ENCODE measurements at regions not wholly inside any gene's neighbourhood (a gene's known extent, or its start where the extent isn't known, plus 50 kb on each side); places are given as distances from the start of the nearest gene placed in this dataset.
A peak's percentile ranks its signal among the peaks of the same experiment; 100 is the strongest.

DNA sequence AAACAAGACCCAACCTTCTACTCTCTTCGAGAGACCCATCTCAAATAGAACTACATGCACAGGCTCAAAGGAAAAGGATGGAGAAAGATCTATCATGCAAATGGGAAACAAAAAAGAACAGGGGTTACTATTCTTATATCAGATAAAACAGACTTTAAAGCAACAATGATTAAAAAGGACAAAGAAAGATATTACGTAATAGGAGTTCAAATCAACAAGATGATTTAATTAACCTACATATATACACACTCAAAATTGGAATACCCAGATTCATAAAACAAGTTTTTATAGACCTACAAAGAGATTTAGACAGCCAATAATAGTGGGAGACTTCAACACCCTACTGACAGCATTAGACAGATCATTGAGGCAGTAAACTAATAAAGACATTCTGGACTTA, 536.6 kb upstream of the RAG2 start:
- H3K4me2 ChIP-seq, result no peak overlapping the region
- H3K4me3 ChIP-seq, result no peak overlapping the region
- no peak overlapping the region for H3K27ac ChIP-seq
- TF ChIP-seq Cebpa-rat (IDR thresholded peaks at IDR 0.05), result no peak
- H3K36me3 ChIP-seq, result no peaks in the 10 kb centered on the region
- no peaks in the 10 kb centered on the region for H4K20me1 ChIP-seq
- H3K9ac ChIP-seq, result no peak overlapping the region
- H3K4me1 ChIP-seq, result no peaks in the 10 kb centered on the region
- H3K27me3 ChIP-seq, result no peaks in the 10 kb centered on the region
- peaks cover 0 to 16% (median 6%) of the 10 kb centered on the region in 11 experiments; a peak in 8 of 22 replicates for H3K9me3 ChIP-seq (replicated peaks in 1 of 11)

DNA sequence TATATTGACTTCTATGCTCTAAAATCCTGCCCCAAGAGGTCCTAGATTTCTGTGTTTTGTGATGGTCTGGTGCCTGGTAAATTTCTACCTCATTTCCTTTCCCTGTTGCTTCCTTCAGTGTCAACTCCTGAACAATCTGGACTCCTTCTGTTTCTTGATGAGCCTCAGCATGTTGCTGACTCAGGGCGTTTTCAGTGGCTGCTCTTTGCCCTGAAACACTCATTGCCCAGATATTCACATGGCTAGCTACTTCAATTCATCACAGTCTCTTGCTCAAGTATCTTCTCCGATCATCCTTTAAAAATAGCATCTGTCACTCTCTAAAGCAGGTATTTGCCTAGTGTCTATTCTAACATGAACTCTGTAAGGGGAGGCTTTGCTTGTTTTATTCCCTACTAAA, 526.3 kb upstream of the RAG2 start:
- TF ChIP-seq Cebpa-rat (IDR thresholded peaks at IDR 0.05), result no peak
- Histone ChIP-seq H3K4me1 (no peaks in the 10 kb centered on the region), H3K9me3 (replicated peaks in 1 of 11) (0 out of 22 replicates have a peak, but pooled peaks cover 0 to 5% (median 0%) of the 10 kb centered on the region in 11 experiments)

DNA sequence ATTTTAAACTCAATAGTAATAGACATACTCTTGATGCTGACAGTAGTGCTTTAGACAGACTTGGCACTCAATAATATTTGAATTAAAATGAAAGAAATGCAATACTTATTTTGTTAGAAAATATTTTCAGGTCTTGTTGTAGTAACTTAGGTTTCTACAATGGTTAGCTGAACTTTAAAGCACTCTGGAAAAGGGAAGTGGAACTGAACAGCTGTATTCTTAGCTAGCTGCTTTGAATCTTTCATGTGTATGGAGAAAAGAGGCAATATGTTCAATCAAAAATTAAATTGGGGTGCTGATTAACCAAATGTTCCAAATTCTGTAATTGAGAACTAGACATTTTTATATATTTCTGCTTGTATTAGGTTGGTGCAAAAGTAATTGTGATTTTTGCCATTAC, 517.9 kb upstream of the RAG2 start:
- Histone ChIP-seq H3K9me3 (replicated peaks in 1 of 11) (no peaks in the 10 kb centered on the region), H3K4me3 (no peak overlapping the region), H3K4me2 (no peak overlapping the region), H3K36me3 (no peaks in the 10 kb centered on the region), H4K20me1 (no peaks in the 10 kb centered on the region), H3K4me1 (peaks cover 0 to 6% (median 0%) of the 10 kb centered on the region in 10 experiments; a peak in 2 of 20 replicates), H3K9ac (no peak overlapping the region), H3K27me3 (no peaks in the 10 kb centered on the region), H3K27ac (no peak overlapping the region)
- no peak for TF ChIP-seq Cebpa-rat (IDR thresholded peaks at IDR 0.05)

More for the DNA sequence above, 526.3 kb upstream of the RAG2 start:
- no peaks in the 10 kb centered on the region for H3K27me3 ChIP-seq
- H3K9ac ChIP-seq, result no peak overlapping the region
- no peak overlapping the region for H3K4me2 ChIP-seq
- no peaks in the 10 kb centered on the region for H3K36me3 ChIP-seq
- no peak overlapping the region for H3K4me3 ChIP-seq
- no peak overlapping the region for H3K27ac ChIP-seq
- no peaks in the 10 kb centered on the region for H4K20me1 ChIP-seq

DNA sequence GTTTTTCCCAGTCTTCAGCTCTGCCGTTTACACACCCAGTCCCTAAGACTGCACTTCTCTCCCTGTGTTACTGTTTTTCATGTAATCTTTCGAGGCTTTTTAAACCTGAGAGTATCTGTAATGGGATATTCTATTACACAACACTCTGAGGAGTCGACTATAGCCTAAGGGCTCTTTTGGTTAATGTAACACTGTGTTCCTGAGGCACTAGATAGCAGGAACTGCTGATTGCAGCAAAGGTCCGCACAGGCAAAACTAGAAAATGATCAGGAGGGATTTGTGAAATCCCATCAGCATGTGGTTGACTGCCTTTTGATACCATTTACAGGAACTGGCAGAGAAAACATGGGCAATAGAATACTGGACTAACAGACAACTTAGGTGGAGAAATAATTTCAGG, 512.3 kb upstream of the RAG2 start:
- H3K27ac ChIP-seq, result no peak overlapping the region
- H3K4me3 ChIP-seq, result no peak overlapping the region
- peaks cover 0 to 15% (median 0%) of the 10 kb centered on the region in 10 experiments; a peak in 6 of 20 replicates for H3K4me1 ChIP-seq
- no peaks in the 10 kb centered on the region for H4K20me1 ChIP-seq
- no peak overlapping the region for H3K9ac ChIP-seq
- H3K4me2 ChIP-seq, result no peak overlapping the region
- H3K9me3 ChIP-seq (replicated peaks in 1 of 11), result no peaks in the 10 kb centered on the region
- TF ChIP-seq Cebpa-rat (IDR thresholded peaks at IDR 0.05), result no peak
- H3K36me3 ChIP-seq, result no peaks in the 10 kb centered on the region
- no peaks in the 10 kb centered on the region for H3K27me3 ChIP-seq

DNA sequence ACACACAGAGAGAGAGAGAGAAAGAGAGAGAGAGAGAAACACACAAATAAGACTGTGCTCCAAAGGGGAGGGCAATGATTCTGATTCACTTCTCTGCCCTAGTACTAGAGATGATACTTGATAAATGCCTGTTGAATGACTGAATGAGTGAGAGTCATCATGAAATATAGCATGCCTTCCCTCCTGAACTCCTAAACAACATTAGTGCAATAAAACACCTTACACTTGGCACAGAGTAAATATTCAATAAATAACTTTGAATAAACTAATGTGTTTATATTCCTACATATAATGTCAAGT, 511.2 kb upstream of the RAG2 start:
- no peak overlapping the region for H3K9ac ChIP-seq
- peak overlapping the region in 2 of 11 experiments; percentile 26 to 39; a peak in 3 of 22 replicates for H3K4me2 ChIP-seq
- no peak for TF ChIP-seq Cebpa-rat (IDR thresholded peaks at IDR 0.05)
- no peaks in the 10 kb centered on the region for H4K20me1 ChIP-seq
- 0 out of 22 replicates have a peak overlapping the region, but pooled peaks of 1 of the 11 experiments have one; percentile 26 for H3K27ac ChIP-seq
- H3K4me1 ChIP-seq, result peaks cover 0 to 14% (median 0%) of the 10 kb centered on the region in 10 experiments; a peak in 6 of 20 replicates
- no peaks in the 10 kb centered on the region for H3K36me3 ChIP-seq
- no peaks in the 10 kb centered on the region for H3K27me3 ChIP-seq
- H3K4me3 ChIP-seq, result no peak overlapping the region
- no peaks in the 10 kb centered on the region for H3K9me3 ChIP-seq (replicated peaks in 1 of 11)

DNA sequence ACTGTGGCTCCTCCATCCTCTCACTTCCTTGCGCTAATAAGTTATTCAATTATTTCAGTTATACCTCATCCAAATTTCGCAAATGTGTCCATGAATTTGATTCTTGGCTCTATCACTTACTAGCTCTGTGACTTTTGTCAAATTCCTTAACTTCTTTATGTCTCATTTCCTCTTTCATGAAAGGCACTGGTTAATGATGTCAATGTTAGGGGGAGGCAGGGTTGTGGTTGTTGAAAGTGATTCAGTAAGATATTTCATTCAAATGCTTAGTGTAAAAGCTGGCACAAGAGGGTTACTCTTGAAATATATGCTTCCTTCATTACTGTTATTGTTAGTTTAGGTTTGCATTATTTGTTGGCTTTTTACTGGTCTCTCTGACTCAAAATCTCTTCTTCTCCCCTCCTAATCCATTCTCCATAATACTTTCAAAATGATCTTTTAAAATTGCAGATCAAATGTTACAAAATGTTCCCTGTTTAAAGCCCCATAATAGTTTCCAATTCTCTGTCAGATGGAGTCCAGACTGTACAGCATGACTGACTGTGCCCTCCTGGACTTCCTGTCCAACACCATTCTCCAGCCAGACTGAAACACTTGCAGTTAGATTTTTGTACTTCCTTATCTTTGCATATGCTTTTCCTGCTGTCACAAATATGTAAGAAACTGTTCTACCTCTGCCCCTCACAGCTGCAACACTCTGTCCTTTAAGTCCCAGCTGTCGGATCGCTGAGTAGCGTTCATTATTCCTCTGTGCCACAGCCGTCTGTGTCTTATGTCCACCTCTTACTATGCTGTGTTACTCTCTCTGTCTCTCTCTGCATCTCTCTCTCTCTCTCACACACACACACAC, 510.6 kb upstream of the RAG2 start:
- Histone ChIP-seq H3K4me3 (no peak overlapping the region), H3K4me2 (peak overlapping the region in 2 of 11 experiments; percentile 26 to 39; a peak in 3 of 22 replicates), H3K4me1 (peaks cover 0 to 14% (median 0%) of the 10 kb centered on the region in 10 experiments; a peak in 6 of 20 replicates), H3K9me3 (replicated peaks in 1 of 11) (no peaks in the 10 kb centered on the region), H3K27ac (0 out of 22 replicates have a peak overlapping the region, but pooled peaks of 1 of the 11 experiments have one; percentile 26), H3K36me3 (no peaks in the 10 kb centered on the region), H3K27me3 (no peaks in the 10 kb centered on the region), H4K20me1 (no peaks in the 10 kb centered on the region), H3K9ac (no peak overlapping the region)
- no peak for TF ChIP-seq Cebpa-rat (IDR thresholded peaks at IDR 0.05)

DNA sequence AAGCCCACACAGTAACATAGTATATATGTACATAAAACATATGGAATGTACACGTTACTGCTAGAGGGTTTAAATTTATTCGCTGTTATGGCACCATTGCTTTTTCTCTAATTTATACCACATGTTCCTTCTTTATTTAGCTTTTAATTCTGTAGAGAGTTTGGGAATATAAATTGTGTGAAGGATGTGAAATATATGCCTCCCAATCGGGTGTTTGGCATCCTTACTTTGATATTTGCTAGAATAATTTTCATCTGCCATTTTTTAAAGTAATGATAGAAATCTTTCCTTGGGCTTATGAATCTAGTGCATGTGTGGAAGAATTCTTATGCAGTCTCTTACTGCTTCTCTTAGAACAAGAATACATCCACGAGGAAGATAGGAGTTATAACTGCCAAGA, 509.8 kb upstream of the RAG2 start:
- no peaks in the 10 kb centered on the region for H4K20me1 ChIP-seq
- H3K27ac ChIP-seq, result no peak overlapping the region
- H3K4me1 ChIP-seq, result peaks cover 0 to 14% (median 0%) of the 10 kb centered on the region in 10 experiments; a peak in 6 of 20 replicates
- no peak for TF ChIP-seq Cebpa-rat (IDR thresholded peaks at IDR 0.05)
- no peaks in the 10 kb centered on the region for H3K27me3 ChIP-seq
- no peak overlapping the region for H3K9ac ChIP-seq
- peak overlapping the region in 1 of 11 experiments; percentile 39; a peak in 1 of 22 replicates for H3K4me2 ChIP-seq
- no peak overlapping the region for H3K4me3 ChIP-seq
- H3K36me3 ChIP-seq, result no peaks in the 10 kb centered on the region
- H3K9me3 ChIP-seq (replicated peaks in 1 of 11), result no peaks in the 10 kb centered on the region

DNA sequence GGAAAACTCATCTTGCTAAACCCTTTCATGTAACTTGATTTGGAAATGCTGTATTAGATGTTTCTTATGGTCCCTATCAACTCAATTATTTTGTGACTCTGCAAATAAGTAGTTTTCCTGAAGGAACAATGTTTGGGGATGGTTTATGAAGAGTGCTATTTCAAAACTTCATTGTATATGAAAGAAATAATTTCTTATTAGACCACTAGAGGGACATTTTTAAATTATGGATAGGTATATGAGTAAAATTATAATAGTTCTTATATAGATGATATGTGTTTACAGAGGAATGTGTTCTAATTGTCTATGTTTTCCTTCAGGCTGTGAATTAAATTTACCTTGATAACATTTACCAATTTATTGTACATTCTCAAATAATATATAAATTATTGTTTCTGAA, 509.4 kb upstream of the RAG2 start:
- no peak overlapping the region for H3K4me2 ChIP-seq
- no peak overlapping the region for H3K4me3 ChIP-seq
- H4K20me1 ChIP-seq, result no peaks in the 10 kb centered on the region
- H3K27me3 ChIP-seq, result no peaks in the 10 kb centered on the region
- H3K4me1 ChIP-seq, result peaks cover 0 to 14% (median 0%) of the 10 kb centered on the region in 10 experiments; a peak in 6 of 20 replicates
- no peaks in the 10 kb centered on the region for H3K9me3 ChIP-seq (replicated peaks in 1 of 11)
- TF ChIP-seq Cebpa-rat (IDR thresholded peaks at IDR 0.05), result no peak
- no peak overlapping the region for H3K9ac ChIP-seq
- H3K27ac ChIP-seq, result no peak overlapping the region
- H3K36me3 ChIP-seq, result no peaks in the 10 kb centered on the region

DNA sequence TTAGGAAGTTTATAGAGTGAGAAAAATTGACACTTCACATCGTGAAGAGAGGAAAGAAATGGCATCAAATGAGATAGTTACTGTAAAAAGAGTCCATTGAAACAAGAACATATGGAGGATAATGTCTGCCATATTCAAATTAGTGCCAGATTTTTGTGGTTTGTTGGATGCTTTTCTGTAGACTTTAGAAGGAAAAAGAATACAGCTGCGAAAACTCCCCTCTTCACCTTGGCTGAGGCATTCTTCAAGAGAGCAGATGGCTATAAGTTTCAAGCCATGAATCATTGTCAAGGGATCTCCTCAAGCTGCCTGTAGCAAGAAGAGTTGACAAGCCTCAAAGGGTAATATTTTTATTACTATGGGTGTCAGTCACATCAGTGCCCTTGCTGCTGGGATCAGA, 507.4 kb upstream of the RAG2 start:
- H4K20me1 ChIP-seq, result no peaks in the 10 kb centered on the region
- no peaks in the 10 kb centered on the region for H3K9me3 ChIP-seq (replicated peaks in 1 of 11)
- H3K4me3 ChIP-seq, result no peak overlapping the region
- H3K9ac ChIP-seq, result no peak overlapping the region
- H3K4me1 ChIP-seq, result peaks cover 0 to 14% (median 0%) of the 10 kb centered on the region in 10 experiments; a peak in 6 of 20 replicates
- H3K4me2 ChIP-seq, result no peak overlapping the region
- H3K27me3 ChIP-seq, result no peaks in the 10 kb centered on the region
- no peak overlapping the region for H3K27ac ChIP-seq
- no peak for TF ChIP-seq Cebpa-rat (IDR thresholded peaks at IDR 0.05)
- H3K36me3 ChIP-seq, result no peaks in the 10 kb centered on the region

DNA sequence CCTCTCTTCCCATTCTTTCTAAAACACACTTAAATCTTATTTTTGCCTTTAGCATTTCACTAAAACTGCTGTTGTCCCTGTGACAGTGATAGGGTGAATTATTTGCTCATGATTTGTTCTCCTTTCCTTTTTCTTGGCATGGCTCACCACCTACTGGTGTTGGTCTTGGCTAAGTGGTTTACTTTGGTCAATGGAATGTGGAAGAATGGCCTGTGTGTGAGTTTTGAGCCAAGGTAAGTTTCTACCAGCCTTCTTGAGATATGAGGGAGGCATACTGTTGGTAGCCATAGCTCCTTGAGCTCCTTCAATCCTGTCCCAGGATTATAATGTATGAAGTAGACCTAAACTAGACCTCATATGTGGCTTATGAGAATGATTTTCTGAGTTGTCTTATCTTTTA, 506.3 kb upstream of the RAG2 start:
- Histone ChIP-seq H3K27me3 (no peaks in the 10 kb centered on the region), H3K4me1 (peaks cover 0 to 14% (median 0%) of the 10 kb centered on the region in 10 experiments; a peak in 6 of 20 replicates), H3K9me3 (replicated peaks in 1 of 11) (no peaks in the 10 kb centered on the region), H4K20me1 (no peaks in the 10 kb centered on the region), H3K9ac (no peak overlapping the region), H3K4me3 (no peak overlapping the region), H3K36me3 (no peaks in the 10 kb centered on the region), H3K27ac (no peak overlapping the region), H3K4me2 (no peak overlapping the region)
- no peak for TF ChIP-seq Cebpa-rat (IDR thresholded peaks at IDR 0.05)

Data from BLaER1 treated with 17β-estradiol and CSF1 and Interleukin-3, amounts not matched to agents 10 nM and 100 nM (cell line).